OCI-LY3 (cell line): ENCODE measurements at regions not wholly inside any gene's neighbourhood (a gene's known extent, or its start where the extent isn't known, plus 50 kb on each side); places are given as distances from the start of the nearest gene placed in this dataset.

Experiments used
- H2AFZ ChIP-seq: fragments of 200-600, 300-600 bp; shearing (Covaris generic); 2 replicates; pipeline ENCODE4 v1.6.0; 2014; ENCODE audit warnings: antibody characterized with exemption, low read depth, low read length
- H3K27ac ChIP-seq: fragments of 200-600, 300-600 bp; sonication (generic); 2 replicates; pipeline ENCODE4 v1.5.1; 2014; ENCODE audit warnings: mild to moderate bottlenecking, low read length, moderate library complexity, mixed read lengths
- H3K27me3 ChIP-seq: fragments of 200-600, 300-600 bp; sonication (generic); 2 replicates; pipeline ENCODE4 v1.6.1; 2014; ENCODE audit warnings: low read depth, low read length, mixed read lengths
- H3K36me3 ChIP-seq: fragments of 200-600, 300-600 bp; sonication (generic); replicated peaks from 2 replicates; pipeline ENCODE3; 2014; ENCODE audit warnings: low read depth, low read length, mixed read lengths
- H3K4me1 ChIP-seq: fragments of 300-600, 200-600 bp; sonication (generic); 2 replicates; pipeline ENCODE4 v1.6.1; 2014; ENCODE audit warnings: low read length, mixed read lengths
- H3K4me2 ChIP-seq: fragments of 200-600, 300-600 bp; sonication (generic); 2 replicates; pipeline ENCODE4 v1.6.1; 2014; ENCODE audit warnings: low read length, mixed read lengths
- H3K4me3 ChIP-seq: fragments of 300-600, 200-600 bp; sonication (generic); 2 replicates; pipeline ENCODE4 v1.5.1; 2014; ENCODE audit warnings: antibody characterized with exemption, mild to moderate bottlenecking, low read length, moderate library complexity
- H3K79me2 ChIP-seq: fragments of 300-600, 200-600 bp; shearing (Covaris generic); 2 replicates; pipeline ENCODE4 v1.6.1; 2014; ENCODE audit warnings: mild to moderate bottlenecking, low read length, mixed read lengths
- H3K9ac ChIP-seq: fragments of 300-600, 200-600 bp; shearing (Covaris generic); 2 replicates; pipeline ENCODE4 v1.6.0; 2014; ENCODE audit warnings: mild to moderate bottlenecking, low read length, moderate library complexity
- H3K9me3 ChIP-seq: fragments of 200-600, 300-600 bp; shearing (Covaris generic); 2 replicates; pipeline ENCODE4 v1.6.1; 2014; ENCODE audit warnings: low read length, mixed read lengths; ENCODE audit not compliant: insufficient read depth
- H4K20me1 ChIP-seq: fragments of 200-600, 300-600 bp; sonication (generic); 2 replicates; pipeline ENCODE4 v1.6.1; 2016; ENCODE audit warnings: low read length, mixed read lengths; ENCODE audit not compliant: insufficient read depth
- EZH2phosphoT487 ChIP-seq: fragments of 200-600 bp; shearing (Covaris generic); IDR thresholded peaks from 2 replicates; pipeline ENCODE4 v1.6.1; 2018; ENCODE audit warnings: antibody characterized with exemption, mixed run types, low read depth
- TF ChIP-seq, protein P1 (sequence below): fragments of 200-600, 300-600 bp; sonication (generic); IDR thresholded peaks from 2 replicates; pipeline ENCODE4 v1.5.1; 2014; ENCODE audit warnings: antibody characterized with exemption, low read length, low read depth

DNA sequence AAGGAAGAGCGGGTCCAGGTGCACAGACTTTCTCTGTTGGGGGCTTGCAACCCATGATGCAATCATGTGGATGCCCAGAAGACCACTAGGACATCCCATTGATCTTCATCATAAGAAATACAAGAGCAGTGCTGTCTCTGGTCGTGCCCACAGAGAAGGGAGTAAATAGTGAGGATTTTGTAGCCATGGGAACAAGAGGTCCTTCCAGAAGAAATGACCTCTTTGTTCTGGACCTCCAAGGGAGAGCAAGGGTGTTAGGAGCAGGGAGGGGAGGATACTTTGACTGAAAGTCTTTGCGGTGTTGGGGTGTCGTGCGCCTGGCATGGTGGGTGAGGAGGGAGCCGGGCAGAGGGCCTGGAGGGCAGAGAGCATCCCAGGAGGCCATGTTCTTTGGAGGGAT, 55.0 kb upstream of the EN2 start:
- Histone ChIP-seq H3K9ac (no peak overlapping the region), H3K4me3 (no peak overlapping the region), H3K27me3 (peaks cover 22% of the 10 kb centered on the region), H3K27ac (no peak overlapping the region), H3K4me1 (no peaks in the 10 kb centered on the region), H3K79me2 (no peaks in the 10 kb centered on the region), H3K4me2 (no peak overlapping the region), H3K36me3 (no peaks in the 10 kb centered on the region), H4K20me1 (no peaks in the 10 kb centered on the region), H2AFZ (no peak overlapping the region), H3K9me3 (no peaks in the 10 kb centered on the region)
- TF ChIP-seq, protein P1, sequence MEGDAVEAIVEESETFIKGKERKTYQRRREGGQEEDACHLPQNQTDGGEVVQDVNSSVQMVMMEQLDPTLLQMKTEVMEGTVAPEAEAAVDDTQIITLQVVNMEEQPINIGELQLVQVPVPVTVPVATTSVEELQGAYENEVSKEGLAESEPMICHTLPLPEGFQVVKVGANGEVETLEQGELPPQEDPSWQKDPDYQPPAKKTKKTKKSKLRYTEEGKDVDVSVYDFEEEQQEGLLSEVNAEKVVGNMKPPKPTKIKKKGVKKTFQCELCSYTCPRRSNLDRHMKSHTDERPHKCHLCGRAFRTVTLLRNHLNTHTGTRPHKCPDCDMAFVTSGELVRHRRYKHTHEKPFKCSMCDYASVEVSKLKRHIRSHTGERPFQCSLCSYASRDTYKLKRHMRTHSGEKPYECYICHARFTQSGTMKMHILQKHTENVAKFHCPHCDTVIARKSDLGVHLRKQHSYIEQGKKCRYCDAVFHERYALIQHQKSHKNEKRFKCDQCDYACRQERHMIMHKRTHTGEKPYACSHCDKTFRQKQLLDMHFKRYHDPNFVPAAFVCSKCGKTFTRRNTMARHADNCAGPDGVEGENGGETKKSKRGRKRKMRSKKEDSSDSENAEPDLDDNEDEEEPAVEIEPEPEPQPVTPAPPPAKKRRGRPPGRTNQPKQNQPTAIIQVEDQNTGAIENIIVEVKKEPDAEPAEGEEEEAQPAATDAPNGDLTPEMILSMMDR = no peak
- no peak for TF ChIP-seq EZH2phosphoT487

DNA sequence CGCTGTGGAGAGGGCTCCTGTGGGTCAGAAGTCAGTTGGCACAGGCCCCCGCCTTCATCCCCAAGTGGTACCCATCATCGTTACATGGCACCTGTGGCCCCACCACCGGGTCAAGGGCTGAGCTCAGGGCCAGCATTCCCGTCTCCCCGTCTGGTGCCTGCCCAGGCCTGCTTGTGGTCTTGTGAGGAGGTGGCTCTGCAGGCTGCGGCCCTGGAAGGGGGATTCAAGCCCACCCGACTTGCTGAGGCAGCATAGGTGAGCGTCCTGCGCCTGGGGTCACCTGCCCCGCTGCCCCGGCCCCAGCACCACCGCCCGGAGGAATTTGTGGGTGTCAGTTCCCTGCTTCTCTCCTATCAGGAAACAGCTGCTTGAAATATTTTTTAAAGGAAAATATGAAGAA, 53.0 kb upstream of the EN2 start:
- Histone ChIP-seq H3K4me2 (no peak overlapping the region), H3K27me3 (peaks cover 22% of the 10 kb centered on the region), H3K4me1 (no peaks in the 10 kb centered on the region), H3K4me3 (no peak overlapping the region), H2AFZ (no peak overlapping the region), H3K27ac (no peak overlapping the region), H3K9ac (no peak overlapping the region), H3K9me3 (no peaks in the 10 kb centered on the region), H3K79me2 (no peaks in the 10 kb centered on the region), H3K36me3 (no peaks in the 10 kb centered on the region), H4K20me1 (no peaks in the 10 kb centered on the region)
- TF ChIP-seq EZH2phosphoT487 = no peak
- TF ChIP-seq, protein P1 = no peak

DNA sequence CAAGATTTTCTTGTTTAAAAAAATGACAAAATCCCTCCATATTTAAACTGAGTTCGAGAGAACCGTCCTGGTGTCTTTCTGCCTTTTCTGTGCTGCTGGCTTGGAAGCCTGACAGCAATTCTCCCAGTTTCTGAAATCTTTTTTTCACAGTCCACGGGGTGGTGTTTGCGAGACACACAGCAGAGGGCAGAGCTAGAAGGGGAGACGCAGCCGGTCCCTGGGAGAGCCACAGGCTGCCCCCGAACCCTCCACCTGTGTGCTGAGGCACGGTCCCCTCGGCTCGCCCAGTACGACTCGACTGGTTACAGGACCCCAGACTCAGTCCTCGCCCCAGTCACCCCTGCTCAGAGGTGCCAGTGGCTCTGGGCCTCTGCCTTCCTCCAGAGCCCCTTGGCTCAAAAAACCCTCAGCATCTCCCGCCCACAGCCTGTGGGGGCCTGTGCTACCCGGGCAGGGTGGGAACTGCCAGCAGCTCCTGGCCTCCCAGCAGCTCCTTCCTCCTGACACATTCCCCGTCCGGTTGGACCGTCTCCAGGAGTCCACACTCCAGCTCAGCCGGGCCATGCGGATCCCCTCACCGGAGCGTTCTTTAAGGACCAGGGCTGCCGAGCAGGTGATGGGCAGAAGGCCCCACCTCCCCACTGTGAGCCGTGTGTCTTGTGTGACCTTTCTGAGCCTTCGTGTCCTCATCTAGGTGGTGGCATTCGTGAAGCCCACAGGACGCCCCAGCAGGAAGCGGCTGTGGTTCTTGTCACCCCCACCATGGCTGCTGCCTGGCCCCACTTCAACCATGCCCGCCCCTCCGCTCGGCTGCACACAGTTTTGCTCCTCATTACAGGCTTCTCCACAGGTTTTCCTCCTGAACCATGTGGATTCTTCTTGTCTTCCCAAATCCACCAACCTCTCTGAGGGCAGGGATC, 52.3 kb upstream of the EN2 start:
- no peak overlapping the region for H3K4me2 ChIP-seq
- no peaks in the 10 kb centered on the region for H3K4me1 ChIP-seq
- H4K20me1 ChIP-seq = no peaks in the 10 kb centered on the region
- H3K27me3 ChIP-seq = peaks cover 22% of the 10 kb centered on the region
- H3K4me3 ChIP-seq = no peak overlapping the region
- no peaks in the 10 kb centered on the region for H3K36me3 ChIP-seq
- no peak overlapping the region for H2AFZ ChIP-seq
- H3K9ac ChIP-seq = no peak overlapping the region
- no peak overlapping the region for H3K27ac ChIP-seq
- TF ChIP-seq, protein P1 = peak; percentile 11; the same call in 1 of the 2 replicates
- no peak for TF ChIP-seq EZH2phosphoT487
- no peaks in the 10 kb centered on the region for H3K9me3 ChIP-seq
- no peaks in the 10 kb centered on the region for H3K79me2 ChIP-seq

DNA sequence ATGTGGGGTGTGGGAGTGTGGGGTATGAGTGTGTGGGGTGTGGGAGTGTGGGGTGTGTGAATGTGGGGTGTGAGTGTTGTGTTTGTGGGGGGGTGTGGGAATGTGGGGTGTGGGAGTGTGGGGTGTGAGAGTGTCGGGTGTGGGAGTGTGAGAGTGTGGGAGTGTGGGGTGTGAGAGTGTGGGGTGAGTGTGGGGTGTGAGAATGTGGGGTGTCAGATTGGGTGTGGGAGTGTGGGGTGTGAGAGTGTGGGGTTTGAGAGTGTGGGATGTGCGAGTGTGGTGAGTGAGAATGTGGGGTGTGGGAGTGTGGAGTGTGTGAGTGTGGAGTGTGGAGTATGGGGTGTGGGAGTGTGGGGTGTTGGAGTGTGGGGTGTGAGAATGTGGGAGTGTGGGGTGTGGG, 50.1 kb upstream of the EN2 start:
- no peaks in the 10 kb centered on the region for H3K79me2 ChIP-seq
- no peaks in the 10 kb centered on the region for H3K36me3 ChIP-seq
- H3K4me1 ChIP-seq = 0 out of 2 replicates have a peak, but pooled peaks cover 4% of the 10 kb centered on the region
- H3K27me3 ChIP-seq = 0 out of 2 replicates have a peak, but pooled peaks cover 2% of the 10 kb centered on the region
- H3K27ac ChIP-seq = no peak overlapping the region
- H4K20me1 ChIP-seq = no peaks in the 10 kb centered on the region
- TF ChIP-seq, protein P1 = no peak
- TF ChIP-seq EZH2phosphoT487 = no peak
- no peak overlapping the region for H3K4me2 ChIP-seq
- no peak overlapping the region for H3K4me3 ChIP-seq
- H2AFZ ChIP-seq = no peak overlapping the region
- no peaks in the 10 kb centered on the region for H3K9me3 ChIP-seq
- no peak overlapping the region for H3K9ac ChIP-seq
